SJSA1 (cell line): ENCODE measurements at regions not wholly inside any gene's neighbourhood (a gene's known extent, or its start where the extent isn't known, plus 50 kb on each side); places are given as distances from the start of the nearest gene placed in this dataset.
"Not testable (repeated sequence)": the region's sequence is repeated elsewhere in the genome, so short reads cannot be mapped to it uniquely, and the experiment has no call there.

ENCODE experiments used
- DNase-seq, 2 experiments: peaks; one replicate each; pipeline ENCODE4 v3.0.0-alpha.2; 2015 to 2020; ENCODE audit warnings: low spot score in 2 of 2, low read depth in 1 of 2
- H3K27ac ChIP-seq: fragments of 250-450 bp; sonication (Bioruptor Pico); 2 replicates; pipeline ENCODE4 v1.5.1; 2020; ENCODE audit warnings: mild to moderate bottlenecking, moderate library complexity
- H3K27me3 ChIP-seq: fragments of 250-450 bp; sonication (Bioruptor Pico); replicated peaks from 2 replicates; pipeline ENCODE4 v1.5.1; 2020; ENCODE audit warnings: mild to moderate bottlenecking, moderate library complexity
- H3K36me3 ChIP-seq: fragments of 250-450 bp; sonication (Bioruptor Pico); 2 replicates; pipeline ENCODE4 v1.5.1; 2020; ENCODE audit warnings: mild to moderate bottlenecking
- H3K4me1 ChIP-seq: fragments of 250-450 bp; sonication (Bioruptor Pico); replicated peaks from 2 replicates; pipeline ENCODE4 v1.6.1; 2021; ENCODE audit warnings: mild to moderate bottlenecking
- H3K4me3 ChIP-seq: fragments of 250-450 bp; sonication (Bioruptor Pico); 2 replicates; pipeline ENCODE4 v1.5.1; 2020; ENCODE audit warnings: mild to moderate bottlenecking
- H3K9me3 ChIP-seq: fragments of 250-450 bp; sonication (Bioruptor Pico); replicated peaks from 2 replicates; pipeline ENCODE4 v1.5.1; 2020; ENCODE audit warnings: mild to moderate bottlenecking

- not testable (repeated sequence) for H3K4me1 ChIP-seq, DNase-seq, H3K36me3 ChIP-seq
Observed at GRCh38 chr16:72729552-72729951, 318.4 kb downstream of the ZFHX3 start.

GRCh38 chr16:72728516-72728915 lies 319.4 kb downstream of the ZFHX3 start:
- H3K27ac ChIP-seq = no peak overlapping the region
- H3K4me3 ChIP-seq = no peak overlapping the region
- DNase-seq = no peak
- no peaks in the 10 kb centered on the region for H3K36me3 ChIP-seq
- no peaks in the 10 kb centered on the region for H3K27me3 ChIP-seq
- no peaks in the 10 kb centered on the region for H3K9me3 ChIP-seq
- no peaks in the 10 kb centered on the region for H3K4me1 ChIP-seq

More at GRCh38 chr16:72729552-72729951, 318.4 kb downstream of the ZFHX3 start:
- H3K27me3 ChIP-seq, H3K9me3 ChIP-seq, H3K4me3 ChIP-seq, H3K27ac ChIP-seq: not testable (repeated sequence)

GRCh38 chr16:72727565-72727964 lies 320.4 kb downstream of the ZFHX3 start:
- no peaks in the 10 kb centered on the region for H3K36me3 ChIP-seq
- H3K27ac ChIP-seq = no peak overlapping the region
- DNase-seq = no peak
- H3K27me3 ChIP-seq = no peaks in the 10 kb centered on the region
- H3K9me3 ChIP-seq = no peaks in the 10 kb centered on the region
- H3K4me3 ChIP-seq = no peak overlapping the region
- no peaks in the 10 kb centered on the region for H3K4me1 ChIP-seq

- Histone ChIP-seq H3K27ac (no peak overlapping the region), H3K9me3 (no peaks in the 10 kb centered on the region), H3K4me1 (no peaks in the 10 kb centered on the region), H3K4me3 (no peak overlapping the region), H3K27me3 (no peaks in the 10 kb centered on the region), H3K36me3 (no peaks in the 10 kb centered on the region)
- no peak for DNase-seq
Observed at GRCh38 chr16:72725643-72726042, 322.3 kb downstream of the ZFHX3 start.

GRCh38 chr16:72723781-72724180 lies 324.1 kb downstream of the ZFHX3 start:
- H3K4me1 ChIP-seq = no peaks in the 10 kb centered on the region
- no peaks in the 10 kb centered on the region for H3K36me3 ChIP-seq
- no peak overlapping the region for H3K27ac ChIP-seq
- H3K9me3 ChIP-seq = no peaks in the 10 kb centered on the region
- no peak for DNase-seq
- no peak overlapping the region for H3K4me3 ChIP-seq
- no peaks in the 10 kb centered on the region for H3K27me3 ChIP-seq

- no peaks in the 10 kb centered on the region for H3K4me1 ChIP-seq
- H3K4me3 ChIP-seq = no peak overlapping the region
- no peaks in the 10 kb centered on the region for H3K27me3 ChIP-seq
- no peak for DNase-seq
- no peaks in the 10 kb centered on the region for H3K9me3 ChIP-seq
- no peak overlapping the region for H3K27ac ChIP-seq
- no peaks in the 10 kb centered on the region for H3K36me3 ChIP-seq
Observed at GRCh38 chr16:72722552-72722951, 325.4 kb downstream of the ZFHX3 start.

- Histone ChIP-seq H3K36me3 (no peaks in the 10 kb centered on the region), H3K27me3 (no peaks in the 10 kb centered on the region), H3K4me1 (no peaks in the 10 kb centered on the region), H3K27ac (no peak overlapping the region), H3K4me3 (no peak overlapping the region), H3K9me3 (no peaks in the 10 kb centered on the region)
- no peak for DNase-seq
Observed at GRCh38 chr16:72721981-72722380, 325.9 kb downstream of the ZFHX3 start.

GRCh38 chr16:72715267-72715666 lies 332.7 kb downstream of the ZFHX3 start:
- no peaks in the 10 kb centered on the region for H3K27me3 ChIP-seq
- H3K9me3 ChIP-seq = no peaks in the 10 kb centered on the region
- H3K4me1 ChIP-seq = no peaks in the 10 kb centered on the region
- H3K36me3 ChIP-seq = no peaks in the 10 kb centered on the region
- no peak overlapping the region for H3K27ac ChIP-seq
- H3K4me3 ChIP-seq = no peak overlapping the region
- DNase-seq = no peak

GRCh38 chr16:72711823-72712222 lies 336.1 kb downstream of the ZFHX3 start:
- DNase-seq = no peak
- Histone ChIP-seq H3K9me3 (no peaks in the 10 kb centered on the region), H3K27me3 (no peaks in the 10 kb centered on the region), H3K4me3 (no peak overlapping the region), H3K36me3 (no peaks in the 10 kb centered on the region), H3K27ac (no peak overlapping the region), H3K4me1 (no peaks in the 10 kb centered on the region)

GRCh38 chr16:72705801-72706200 lies 342.1 kb downstream of the ZFHX3 start:
- no peak for DNase-seq
- no peak overlapping the region for H3K4me3 ChIP-seq
- H3K27ac ChIP-seq = no peak overlapping the region
- no peaks in the 10 kb centered on the region for H3K27me3 ChIP-seq
- H3K4me1 ChIP-seq = no peaks in the 10 kb centered on the region
- H3K36me3 ChIP-seq = no peaks in the 10 kb centered on the region
- H3K9me3 ChIP-seq = no peaks in the 10 kb centered on the region

- Histone ChIP-seq H3K9me3 (no peaks in the 10 kb centered on the region), H3K4me3 (no peak overlapping the region)
Observed at GRCh38 chr16:72704746-72705372, 343.1 kb downstream of the ZFHX3 start.

GRCh38 chr16:72689851-72690250 lies 358.1 kb downstream of the ZFHX3 start:
- no peaks in the 10 kb centered on the region for H3K36me3 ChIP-seq
- H3K9me3 ChIP-seq = no peaks in the 10 kb centered on the region
- no peak overlapping the region for H3K4me3 ChIP-seq
- no peaks in the 10 kb centered on the region for H3K4me1 ChIP-seq
- H3K27ac ChIP-seq = no peak overlapping the region
- DNase-seq = no peak
- no peaks in the 10 kb centered on the region for H3K27me3 ChIP-seq

More at GRCh38 chr16:72704746-72705372, 343.1 kb downstream of the ZFHX3 start:
- Histone ChIP-seq H3K27me3 (no peaks in the 10 kb centered on the region), H3K36me3 (no peaks in the 10 kb centered on the region), H3K4me1 (no peaks in the 10 kb centered on the region), H3K27ac (no peak overlapping the region)
- DNase-seq = no peak

- Histone ChIP-seq H3K27ac (no peak overlapping the region), H3K36me3 (no peaks in the 10 kb centered on the region), H3K4me1 (no peaks in the 10 kb centered on the region), H3K9me3 (no peaks in the 10 kb centered on the region), H3K27me3 (no peaks in the 10 kb centered on the region), H3K4me3 (no peak overlapping the region)
- DNase-seq = no peak
Observed at GRCh38 chr16:72680732-72681131, 367.2 kb downstream of the ZFHX3 start.

- Histone ChIP-seq H3K36me3 (no peaks in the 10 kb centered on the region), H3K4me3 (no peak overlapping the region), H3K27ac (no peak overlapping the region), H3K9me3 (no peaks in the 10 kb centered on the region), H3K4me1 (no peaks in the 10 kb centered on the region), H3K27me3 (no peaks in the 10 kb centered on the region)
- no peak for DNase-seq
Observed at GRCh38 chr16:72679856-72680255, 368.1 kb downstream of the ZFHX3 start.
